ENCODE measurements at regions not wholly inside any gene's neighbourhood (a gene's known extent, or its start where the extent isn't known, plus 50 kb on each side); places are given as distances from the start of the nearest gene placed in this dataset.

DNA sequence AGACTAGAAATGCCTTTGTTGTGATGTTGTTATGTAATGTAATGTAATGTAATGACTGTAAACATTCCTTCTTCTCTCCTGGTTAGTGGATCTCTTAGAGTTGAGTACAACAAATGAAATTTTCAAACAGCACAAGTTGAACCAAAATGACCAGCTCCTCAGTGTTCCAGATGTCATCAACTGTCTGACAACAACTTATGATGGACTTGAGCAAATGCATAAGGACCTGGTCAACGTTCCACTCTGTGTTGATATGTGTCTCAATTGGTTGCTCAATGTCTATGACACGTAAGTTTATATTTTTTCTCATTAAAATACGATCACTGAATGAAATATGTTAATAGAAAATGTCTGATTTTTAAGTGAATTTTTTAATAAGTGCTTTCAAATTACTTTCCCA is 496.7 kb downstream of the UTRN start:
- TF ChIP-seq CTCF (IDR thresholded peaks at IDR 0.05): no peak
- TF ChIP-seq POLR2A (IDR thresholded peaks at IDR 0.05): no peak
